Esophagus muscularis mucosa (tissue), 4 donors: ENCODE measurements at regions not wholly inside any gene's neighbourhood (a gene's known extent, or its start where the extent isn't known, plus 50 kb on each side); places are given as distances from the start of the nearest gene placed in this dataset.

Experiments
- EP300 ChIP-seq: sonication (generic); formaldehyde crosslinking; IDR thresholded peaks from one replicate; pipeline ENCODE4 v1.6.1; 2017; ENCODE audit warnings: antibody characterized with exemption
- POLR2A ChIP-seq: fragments of 450-650 bp; IDR thresholded peaks from one replicate; pipeline ENCODE4 v1.6.1; 2017; ENCODE audit warnings: antibody characterized with exemption, moderate library complexity, mild to moderate bottlenecking, low read depth
- TF ChIP-seq, protein P1 (sequence below), 3 experiments: fragments of 200-600 bp in 2 of 3; fragments of 450-650 bp in 1 of 3; sonication (generic) in 2 of 3; IDR thresholded peaks; one replicate each; pipeline ENCODE4 v1.5.1; 2017 to 2019; ENCODE audit warnings: antibody characterized with exemption in 3 of 3, mild to moderate bottlenecking in 2 of 3, moderate library complexity in 1 of 3

GRCh38 chr4:137370679-137371078, 161.6 kb downstream of the PCDH18 start:
- TF ChIP-seq, protein P1, sequence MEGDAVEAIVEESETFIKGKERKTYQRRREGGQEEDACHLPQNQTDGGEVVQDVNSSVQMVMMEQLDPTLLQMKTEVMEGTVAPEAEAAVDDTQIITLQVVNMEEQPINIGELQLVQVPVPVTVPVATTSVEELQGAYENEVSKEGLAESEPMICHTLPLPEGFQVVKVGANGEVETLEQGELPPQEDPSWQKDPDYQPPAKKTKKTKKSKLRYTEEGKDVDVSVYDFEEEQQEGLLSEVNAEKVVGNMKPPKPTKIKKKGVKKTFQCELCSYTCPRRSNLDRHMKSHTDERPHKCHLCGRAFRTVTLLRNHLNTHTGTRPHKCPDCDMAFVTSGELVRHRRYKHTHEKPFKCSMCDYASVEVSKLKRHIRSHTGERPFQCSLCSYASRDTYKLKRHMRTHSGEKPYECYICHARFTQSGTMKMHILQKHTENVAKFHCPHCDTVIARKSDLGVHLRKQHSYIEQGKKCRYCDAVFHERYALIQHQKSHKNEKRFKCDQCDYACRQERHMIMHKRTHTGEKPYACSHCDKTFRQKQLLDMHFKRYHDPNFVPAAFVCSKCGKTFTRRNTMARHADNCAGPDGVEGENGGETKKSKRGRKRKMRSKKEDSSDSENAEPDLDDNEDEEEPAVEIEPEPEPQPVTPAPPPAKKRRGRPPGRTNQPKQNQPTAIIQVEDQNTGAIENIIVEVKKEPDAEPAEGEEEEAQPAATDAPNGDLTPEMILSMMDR (IDR thresholded peaks at IDR 0.05): no peak
- TF ChIP-seq POLR2A (no peak), EP300 (no peak)
